ENCODE measurements at regions not wholly inside any gene's neighbourhood (a gene's known extent, or its start where the extent isn't known, plus 50 kb on each side); places are given as distances from the start of the nearest gene placed in this dataset. TPM values are rescaled to one million over a fixed set of nuclear protein-coding genes. Genes with fewer than 3 reads are reported as not detected.

Small RNA genes lying in the stretch of these regions (microRNA-seq; reads per million reads assigned to microRNA genes)
- 0 reads per million in 2 experiments for gene MIR4316 (ENCODE audit: borderline microRNAs expressed in 2 of 2, borderline number of aligned reads in 2 of 2, borderline replicate concordance in 1 of 2)

Small RNA genes lying in the stretch of these regions (small RNA-seq; reads per million reads assigned to genes)
- gene MIR4316 (ENCODE audit: insufficient read depth) (not detected), gene RF00019 (ENCODE audit: insufficient read depth) (not detected)
